ENCODE measurements at regions not wholly inside any gene's neighbourhood (a gene's known extent, or its start where the extent isn't known, plus 50 kb on each side); places are given as distances from the start of the nearest gene placed in this dataset.

- TF ChIP-seq, protein P1, sequence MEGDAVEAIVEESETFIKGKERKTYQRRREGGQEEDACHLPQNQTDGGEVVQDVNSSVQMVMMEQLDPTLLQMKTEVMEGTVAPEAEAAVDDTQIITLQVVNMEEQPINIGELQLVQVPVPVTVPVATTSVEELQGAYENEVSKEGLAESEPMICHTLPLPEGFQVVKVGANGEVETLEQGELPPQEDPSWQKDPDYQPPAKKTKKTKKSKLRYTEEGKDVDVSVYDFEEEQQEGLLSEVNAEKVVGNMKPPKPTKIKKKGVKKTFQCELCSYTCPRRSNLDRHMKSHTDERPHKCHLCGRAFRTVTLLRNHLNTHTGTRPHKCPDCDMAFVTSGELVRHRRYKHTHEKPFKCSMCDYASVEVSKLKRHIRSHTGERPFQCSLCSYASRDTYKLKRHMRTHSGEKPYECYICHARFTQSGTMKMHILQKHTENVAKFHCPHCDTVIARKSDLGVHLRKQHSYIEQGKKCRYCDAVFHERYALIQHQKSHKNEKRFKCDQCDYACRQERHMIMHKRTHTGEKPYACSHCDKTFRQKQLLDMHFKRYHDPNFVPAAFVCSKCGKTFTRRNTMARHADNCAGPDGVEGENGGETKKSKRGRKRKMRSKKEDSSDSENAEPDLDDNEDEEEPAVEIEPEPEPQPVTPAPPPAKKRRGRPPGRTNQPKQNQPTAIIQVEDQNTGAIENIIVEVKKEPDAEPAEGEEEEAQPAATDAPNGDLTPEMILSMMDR (IDR thresholded peaks at IDR 0.05): no peak
- TF ChIP-seq EZH2 (IDR thresholded peaks at IDR 0.05; ENCODE audit: borderline replicate concordance, insufficient read depth, low read depth, low read length, poor library complexity, severe bottlenecking): no peak
Observed at GRCh38 chr13:56317841-56318240, 822.9 kb upstream of the PRR20A start.

All from B cell (primary cell).